H1 (cell line): ENCODE measurements at regions not wholly inside any gene's neighbourhood (a gene's known extent, or its start where the extent isn't known, plus 50 kb on each side); places are given as distances from the start of the nearest gene placed in this dataset.

Experiments used
- EZH2 ChIP-seq: fragments of 200-600 bp; sonication (generic); IDR thresholded peaks from 2 replicates; pipeline ENCODE4 v1.7.1; 2012; ENCODE audit warnings: low read depth, mild to moderate bottlenecking, moderate library complexity, low read length, inconsistent platforms; ENCODE audit not compliant: severe bottlenecking
- GTF2F1 ChIP-seq: IDR thresholded peaks from 2 replicates; pipeline ENCODE4 v1.6.1; 2012; ENCODE audit warnings: low read depth, low read length, improper control_type of control experiment, borderline replicate concordance

GRCh38 chr17:69722518-69722917 lies 308.0 kb downstream of the MAP2K6 start:
- TF ChIP-seq EZH2 (no peak), GTF2F1 (no peak)
